ENCODE measurements at regions not wholly inside any gene's neighbourhood (a gene's known extent, or its start where the extent isn't known, plus 50 kb on each side); places are given as distances from the start of the nearest gene placed in this dataset.

DNA sequence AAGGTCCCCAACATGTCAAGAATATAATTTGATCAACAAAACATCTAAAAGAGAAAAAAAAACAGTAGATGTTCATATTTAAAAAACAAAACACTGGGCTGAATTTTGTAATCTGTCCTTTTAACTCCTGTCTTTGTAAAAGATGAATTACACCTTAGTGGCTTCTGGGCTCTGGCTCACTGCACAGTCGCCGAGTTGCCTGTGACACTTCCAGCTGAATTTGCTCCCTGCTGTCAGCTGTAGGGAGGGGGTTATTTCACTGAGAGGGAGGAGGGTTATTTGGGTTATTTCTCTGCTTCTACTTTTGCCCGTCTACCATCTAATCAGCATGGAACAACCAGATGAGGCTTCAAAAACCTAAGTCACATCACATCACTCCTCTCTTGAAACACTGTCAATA, 193.0 kb upstream of the ZC3H12A start:
- DNase-seq = no peak

DNA sequence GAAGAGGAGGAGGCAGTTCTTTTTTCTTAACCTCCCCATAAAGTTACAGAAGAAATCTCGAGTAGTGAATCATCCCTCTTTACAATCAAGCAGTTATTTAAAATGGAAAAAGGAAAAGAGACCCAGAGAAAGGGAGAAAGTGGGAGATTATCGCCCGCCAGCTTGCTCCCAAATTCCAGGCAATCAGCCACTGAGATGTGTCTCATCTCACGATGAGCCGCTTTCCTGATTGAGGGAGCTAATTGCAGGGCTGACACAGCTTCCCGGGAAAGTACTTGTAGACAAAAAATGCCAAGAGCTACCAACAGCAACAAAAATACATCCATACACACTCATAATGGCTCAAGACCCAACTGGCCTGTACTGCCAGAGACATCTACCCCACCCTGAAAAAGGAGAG, 191.6 kb upstream of the ZC3H12A start:
- DNase-seq = no peak

DNA sequence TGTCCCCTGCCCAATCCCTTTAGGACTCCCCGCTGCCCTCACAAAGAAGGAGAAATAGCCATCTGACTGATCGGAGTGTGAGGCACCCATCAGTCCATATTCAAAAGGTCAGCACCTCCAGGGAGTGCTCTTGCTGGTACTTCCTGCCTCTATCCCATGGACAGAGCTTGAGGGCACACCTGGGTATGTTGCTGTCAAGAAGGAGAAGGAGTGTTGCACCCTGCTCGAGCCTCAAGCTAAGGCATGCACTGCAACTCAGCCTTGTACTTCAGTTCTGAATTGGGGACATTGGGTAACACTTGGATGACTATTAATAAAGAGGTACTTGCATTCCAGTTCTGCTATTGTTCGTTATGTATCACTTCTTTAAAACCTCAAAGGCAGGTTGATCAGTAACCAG, 190.3 kb upstream of the ZC3H12A start:
- DNase-seq = no peak

DNA sequence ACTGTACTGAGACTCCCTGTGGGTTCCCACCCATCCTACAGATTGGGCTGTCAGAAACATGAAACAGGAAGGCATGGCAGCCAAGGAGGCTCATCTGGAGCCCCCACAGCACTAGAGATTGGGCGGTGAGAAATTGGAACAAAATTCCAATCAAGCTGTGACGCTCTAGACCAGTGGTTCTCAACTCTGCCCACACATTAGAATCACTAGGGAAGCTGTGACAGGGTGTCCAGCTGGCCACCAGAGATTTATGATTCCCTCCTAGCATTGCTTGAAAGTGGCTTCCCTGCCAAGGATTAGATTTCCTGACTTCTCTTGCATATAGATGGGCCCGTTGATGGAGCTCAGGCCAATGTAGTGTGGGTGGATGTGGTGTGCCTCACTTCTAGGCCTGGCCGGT, 187.5 kb upstream of the ZC3H12A start:
- DNase-seq = no peak

DNA sequence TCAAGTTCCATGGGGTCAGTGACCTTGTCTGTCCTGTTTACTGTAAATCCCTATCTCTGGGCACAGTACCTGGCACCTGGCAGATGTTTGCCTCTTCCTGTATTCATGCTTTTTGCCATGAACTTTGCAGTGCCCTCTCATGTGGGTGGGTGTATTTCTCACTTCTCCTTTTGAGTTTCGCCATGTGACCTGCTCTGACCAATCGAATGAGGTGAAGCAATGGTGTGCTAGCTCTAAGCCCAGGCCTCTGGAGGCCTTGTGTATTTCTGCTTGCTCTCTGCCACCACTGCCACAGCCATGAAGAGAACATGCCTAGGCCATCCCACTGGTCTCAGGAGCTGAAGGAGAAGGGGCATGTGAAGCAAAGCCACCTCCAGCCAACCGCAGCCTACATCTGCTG, 185.5 kb upstream of the ZC3H12A start:
- DNase-seq = no peak

DNA sequence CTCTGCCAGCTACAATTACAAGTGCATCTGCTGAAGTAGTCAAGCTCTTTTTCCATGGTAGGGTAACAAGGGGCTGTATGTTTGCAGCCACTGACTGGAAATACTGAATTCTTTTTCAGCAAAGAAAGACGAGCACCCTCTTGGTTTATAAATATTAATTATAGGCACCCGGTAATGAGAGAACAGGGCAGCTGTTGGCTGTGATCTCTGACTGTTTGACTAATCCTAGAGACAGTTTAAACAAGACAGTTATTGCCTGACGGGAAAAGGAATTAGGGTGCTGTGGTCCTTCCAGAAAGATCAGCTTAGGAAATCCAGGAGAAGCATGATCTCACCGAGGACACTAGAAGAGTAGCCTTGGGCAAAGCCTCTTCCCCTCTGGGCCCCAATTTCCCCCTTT, 183.7 kb upstream of the ZC3H12A start:
- DNase-seq = no peak

DNA sequence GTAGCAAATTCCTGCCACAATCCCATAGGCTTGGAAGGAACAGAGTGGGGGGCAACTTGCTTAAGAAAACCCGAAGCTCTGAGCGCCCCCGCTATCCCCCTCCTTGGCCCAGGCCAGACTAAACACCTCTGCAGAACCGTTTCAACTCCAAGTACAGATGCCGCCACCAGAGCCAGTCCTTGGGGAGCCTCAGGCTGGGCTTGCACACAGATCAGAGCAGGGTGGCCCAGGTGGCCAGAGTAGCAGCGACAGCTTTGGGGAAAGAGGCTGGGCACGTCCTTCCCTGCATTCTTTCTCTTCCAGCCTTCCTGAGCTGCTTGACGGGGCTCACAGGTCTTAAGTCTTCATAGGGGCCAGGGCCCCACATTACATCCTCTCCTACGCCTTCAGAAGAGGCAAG, 181.6 kb upstream of the ZC3H12A start:
- no peak for DNase-seq

DNA sequence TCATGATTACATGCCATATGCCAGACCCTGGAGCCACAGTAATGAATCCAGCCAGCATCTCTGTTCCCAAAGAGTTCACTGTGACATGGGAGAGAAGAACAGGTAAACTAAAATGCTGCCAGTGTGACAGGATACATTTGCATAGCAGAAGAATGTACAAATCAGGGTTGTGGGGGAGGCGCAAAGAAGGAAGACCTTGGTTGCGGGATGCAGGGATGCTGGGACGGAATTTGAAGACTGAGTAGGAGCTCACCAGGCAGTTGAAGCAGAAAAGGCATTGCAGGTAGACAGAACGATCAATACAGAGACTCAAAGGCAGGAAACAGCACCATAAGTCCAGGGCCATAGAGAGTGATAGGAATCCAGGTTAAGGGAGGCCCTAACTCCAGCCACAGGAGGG, 180.3 kb upstream of the ZC3H12A start:
- DNase-seq = no peak

DNA sequence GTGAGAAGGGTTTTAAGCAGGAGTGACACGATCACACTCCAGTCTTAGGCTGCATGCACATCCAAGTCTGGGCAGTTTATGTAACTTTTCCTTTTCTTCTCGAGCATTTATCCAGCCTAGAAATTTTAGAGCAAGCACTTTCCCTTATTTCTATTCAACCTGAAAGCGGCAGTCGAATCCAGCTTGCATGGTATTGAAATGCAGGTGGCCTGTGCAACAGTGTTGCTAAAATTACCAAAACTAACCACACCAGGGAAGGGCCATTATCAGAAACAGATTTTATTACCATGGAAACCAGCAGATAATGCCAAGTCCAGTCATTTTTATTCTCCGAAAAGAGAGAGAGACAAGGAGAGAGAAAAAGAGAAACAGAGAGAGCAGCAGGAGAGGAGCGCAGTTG, 179.9 kb upstream of the ZC3H12A start:
- no peak for DNase-seq

DNA sequence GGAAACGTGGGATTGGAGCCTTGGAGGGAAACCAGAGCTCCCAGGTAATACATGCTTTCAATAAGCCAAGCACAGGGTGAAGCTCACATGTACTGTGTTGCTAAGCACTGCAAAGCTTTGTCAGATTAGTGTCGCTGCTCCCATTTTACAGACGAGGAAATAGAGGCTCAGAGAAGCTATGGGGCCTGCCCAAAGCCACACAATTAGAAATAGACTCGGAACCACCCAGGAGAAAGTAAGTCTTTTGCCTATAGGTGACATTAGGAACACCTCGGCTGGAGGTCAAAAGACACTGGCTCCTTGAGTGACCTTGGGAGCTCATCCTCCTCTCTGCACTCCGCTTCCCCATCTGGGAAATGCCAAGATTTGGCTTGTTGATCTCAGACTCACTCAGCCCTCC, 175.6 kb upstream of the ZC3H12A start:
- no peak for DNase-seq

DNA sequence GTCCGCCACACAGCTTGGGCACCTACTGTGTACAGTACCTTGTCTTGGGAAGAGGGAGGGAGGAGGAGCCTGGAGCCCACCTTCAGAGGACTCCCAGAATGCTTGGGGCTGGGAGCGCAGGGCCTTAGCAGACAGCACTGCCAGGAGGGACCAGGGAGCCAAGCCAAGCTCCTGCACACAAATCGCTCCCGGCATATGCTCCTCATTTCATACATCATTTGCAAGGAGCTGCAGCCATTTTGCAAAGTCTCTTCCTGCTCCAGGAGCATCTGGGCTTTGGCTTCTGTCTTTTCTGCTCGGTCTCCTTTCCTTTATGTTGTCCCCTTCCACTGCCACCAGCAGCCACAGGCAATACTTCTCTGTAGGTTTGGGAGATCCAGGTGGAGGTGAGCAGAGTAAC, 175.2 kb upstream of the ZC3H12A start:
- no peak for DNase-seq

DNA sequence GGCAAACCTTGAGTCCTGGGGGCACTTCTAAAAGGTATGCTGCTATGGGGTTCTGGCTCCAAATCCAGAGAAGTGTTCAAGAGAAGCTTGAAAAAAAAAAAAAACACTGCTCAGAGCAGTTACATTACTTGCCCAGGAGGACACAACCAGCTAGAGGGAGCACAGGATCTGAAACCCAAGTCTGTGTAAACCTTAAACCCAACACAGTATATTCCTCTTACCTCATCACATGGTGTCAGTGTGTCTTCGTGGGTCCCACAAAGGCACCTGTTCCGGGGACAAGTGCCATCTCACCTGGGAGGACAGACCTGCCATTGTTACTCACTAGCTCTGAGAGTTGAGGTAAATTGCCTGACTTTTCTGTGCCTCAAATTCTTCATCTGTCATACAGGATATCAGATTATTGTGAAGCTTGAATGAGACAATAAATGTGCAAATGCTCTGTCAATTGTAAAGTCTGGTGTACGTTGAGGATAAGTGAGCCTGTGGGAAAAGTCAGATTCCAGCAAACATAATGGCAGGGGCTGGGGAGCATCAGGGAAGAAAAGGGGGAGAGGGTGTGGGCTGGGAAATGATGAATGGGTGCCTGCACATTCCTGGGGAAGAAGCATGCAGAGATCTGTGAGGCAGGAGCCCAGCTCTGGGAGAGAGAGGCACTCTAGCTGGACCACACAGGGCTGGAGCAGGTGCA, 170.4 kb upstream of the ZC3H12A start:
- DNase-seq = no peak

DNA sequence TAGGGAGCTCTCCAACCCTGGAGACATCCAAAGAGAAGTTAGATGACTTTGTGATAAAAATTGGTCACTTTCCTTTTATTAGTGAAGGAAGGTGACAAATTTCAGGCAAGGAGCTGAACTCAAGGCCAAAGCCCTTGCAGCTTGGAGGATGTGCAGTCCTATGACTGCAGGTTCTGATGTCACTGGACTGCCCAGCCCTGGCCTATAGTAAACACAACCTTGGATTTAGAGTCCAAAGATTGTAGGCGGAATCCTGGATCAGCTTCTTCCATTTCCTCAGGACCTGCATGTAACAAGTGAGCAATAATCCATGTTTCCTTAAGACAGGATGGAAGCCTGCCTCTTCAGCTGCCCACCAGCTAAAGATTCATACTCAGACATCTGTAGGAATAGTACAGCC, 169.3 kb upstream of the ZC3H12A start:
- no peak for DNase-seq

DNA sequence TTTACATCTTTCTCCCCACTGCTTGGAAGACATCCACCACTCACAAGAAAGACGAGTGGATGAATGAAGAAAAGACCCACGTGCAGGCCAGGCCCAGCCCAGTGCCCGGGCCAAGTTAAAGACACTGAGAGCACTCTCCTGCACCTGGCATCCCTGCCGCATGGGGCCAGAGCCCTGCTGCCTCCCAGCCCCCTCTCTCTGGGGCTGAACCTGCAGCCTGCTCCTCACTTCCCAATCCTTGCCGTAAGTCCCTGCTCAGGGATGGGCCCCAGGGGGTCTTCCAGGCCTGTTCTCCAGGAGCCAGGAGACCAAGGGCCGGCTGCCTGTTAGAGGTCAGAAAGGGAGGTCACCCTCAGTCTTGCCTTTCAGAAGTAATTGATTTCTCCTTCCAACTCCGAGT, 168.5 kb upstream of the ZC3H12A start:
- DNase-seq = no peak

DNA sequence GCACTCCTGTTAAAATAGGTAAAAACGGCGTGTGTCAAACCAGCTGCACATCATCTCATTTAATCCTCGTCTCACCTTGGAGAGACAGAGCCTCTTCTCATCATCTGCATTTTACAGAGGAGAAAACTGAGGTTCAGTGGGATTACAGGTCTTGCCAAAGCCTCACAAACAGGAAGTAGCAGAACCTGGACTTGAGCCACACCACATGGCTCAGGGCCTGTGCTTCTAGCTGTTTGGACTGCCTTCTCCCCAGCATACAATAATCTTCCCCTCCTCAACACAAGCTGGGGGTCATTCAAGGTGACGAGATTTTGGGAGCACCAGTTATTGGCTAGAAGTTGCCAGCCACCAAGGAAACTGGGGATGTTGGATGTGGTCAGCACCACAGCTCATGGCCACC, 167.9 kb upstream of the ZC3H12A start:
- no peak for DNase-seq

DNA sequence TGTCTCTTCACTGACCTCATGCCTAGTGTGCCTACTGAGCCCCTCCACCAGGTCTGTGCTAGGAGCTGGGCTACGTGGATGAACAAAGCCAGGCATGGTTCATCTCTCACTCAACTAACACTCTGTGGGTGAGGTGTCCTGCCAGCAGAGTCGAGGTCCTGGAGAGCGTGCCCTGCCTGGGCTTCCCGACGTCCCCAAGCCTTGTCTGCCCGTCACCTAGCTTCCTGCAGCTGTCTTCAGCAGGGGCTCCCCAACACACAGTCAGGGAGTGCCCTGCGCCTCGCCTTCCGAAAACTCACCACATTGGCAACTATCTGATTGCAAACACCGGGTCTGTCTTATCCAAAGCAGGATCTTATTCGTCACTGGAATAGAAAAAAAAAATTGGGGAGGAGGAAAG, 167.5 kb upstream of the ZC3H12A start:
- DNase-seq = no peak

DNA sequence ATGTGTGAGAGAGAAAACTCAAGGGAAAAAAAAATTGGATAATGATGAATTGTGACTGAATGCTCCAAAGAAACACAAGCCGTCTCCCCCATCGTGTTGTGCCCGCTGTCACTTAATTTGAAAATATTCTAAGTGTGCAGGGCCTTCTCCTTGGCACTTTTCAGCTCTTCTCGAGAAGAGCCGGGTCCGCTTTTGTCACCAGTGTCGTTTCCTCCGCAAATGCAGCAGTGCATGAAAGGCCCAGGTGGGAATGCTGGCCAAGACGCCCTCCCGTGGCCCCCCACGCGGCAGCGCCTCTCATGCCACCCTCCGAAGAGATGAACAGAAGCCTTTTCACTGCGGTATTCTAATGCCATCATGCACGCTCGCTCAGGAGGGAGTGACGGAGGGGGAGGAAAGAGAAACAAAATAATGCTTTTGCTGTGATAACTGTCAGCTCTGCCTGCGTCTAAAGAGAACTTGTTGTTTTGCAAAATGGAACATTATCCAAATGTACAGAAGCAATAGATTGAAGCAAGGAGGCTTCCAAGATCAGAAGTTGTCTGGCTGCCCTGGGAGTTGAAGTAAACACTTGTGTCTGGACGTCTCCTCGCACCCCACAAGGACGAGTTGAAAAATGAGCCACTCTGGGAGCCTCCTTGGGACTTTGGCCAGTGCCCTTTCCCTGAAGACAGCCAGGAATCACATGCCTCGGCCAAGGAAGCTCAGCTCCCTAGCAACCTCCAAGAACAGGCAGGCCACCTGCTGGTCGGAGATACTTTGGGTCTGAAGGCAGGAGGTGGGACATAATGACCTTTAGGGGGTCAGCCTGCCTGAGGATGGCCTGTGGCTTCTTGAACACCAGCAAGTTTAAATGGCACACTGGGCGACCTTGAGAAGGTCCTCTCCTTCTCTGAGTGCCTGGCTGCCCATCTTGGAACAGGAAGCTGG, 166.1 kb upstream of the ZC3H12A start:
- DNase-seq = no peak

DNA sequence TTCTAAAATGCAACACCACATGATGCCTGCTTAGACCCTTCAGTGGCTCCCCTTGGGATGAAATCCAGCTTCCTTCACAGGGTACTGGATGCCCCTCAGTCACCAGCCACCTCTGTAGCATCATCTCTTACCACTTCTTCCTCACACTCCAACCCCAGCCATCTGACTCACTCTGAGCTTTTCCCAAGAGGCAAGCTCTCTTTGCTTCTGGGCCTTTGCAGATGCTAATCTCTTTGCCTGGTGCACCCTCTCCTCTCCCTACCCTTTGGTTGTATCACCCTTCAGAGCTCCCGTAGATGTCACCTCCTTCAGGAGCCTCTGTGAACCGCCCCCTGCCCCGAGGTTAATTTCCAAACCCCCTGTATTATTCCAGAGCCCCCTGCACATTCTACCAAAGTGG, 164.8 kb upstream of the ZC3H12A start:
- no peak for DNase-seq

DNA sequence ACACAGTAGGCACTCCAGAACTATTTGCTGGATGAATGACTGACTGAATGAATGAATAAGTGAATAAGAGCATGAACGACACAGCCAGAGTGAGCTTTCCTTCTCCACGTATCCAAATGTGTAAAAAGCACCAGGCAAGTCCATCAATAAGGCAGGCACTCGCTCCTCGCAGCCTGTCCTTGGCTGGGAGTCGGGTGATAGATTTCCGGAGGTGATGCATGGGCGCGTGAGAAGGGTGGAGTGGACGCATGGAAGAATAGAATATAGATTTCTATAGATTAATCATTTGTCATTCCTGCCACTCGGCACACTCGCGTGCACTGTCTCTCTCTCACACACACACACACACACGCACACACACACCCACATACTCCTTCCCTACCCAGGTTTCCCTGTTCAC, 164.3 kb upstream of the ZC3H12A start:
- no peak for DNase-seq

DNA sequence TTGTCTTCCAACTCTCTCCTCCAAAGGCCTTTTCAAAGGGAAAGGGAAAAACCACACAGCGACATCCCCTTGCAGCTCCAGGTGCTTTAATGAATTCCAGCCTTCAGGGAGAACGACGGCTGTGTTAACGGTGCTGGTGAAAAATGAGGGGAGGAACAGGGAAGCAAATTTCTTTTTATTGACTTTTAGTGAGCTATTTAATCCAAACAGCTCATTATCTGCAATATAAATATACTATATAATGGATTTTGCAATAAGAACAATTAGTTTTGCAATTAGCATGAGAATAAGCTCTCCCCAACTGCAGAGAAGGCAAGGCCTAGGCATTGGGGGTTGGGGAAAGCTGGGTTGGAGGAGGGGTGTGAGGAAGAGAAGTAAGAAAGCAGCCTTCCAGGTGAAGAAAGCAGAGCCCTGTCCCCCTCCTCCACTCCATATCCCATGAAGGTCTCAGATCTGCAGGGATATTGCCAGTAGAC, 159.0 kb upstream of the ZC3H12A start:
- no peak for DNase-seq

DNA sequence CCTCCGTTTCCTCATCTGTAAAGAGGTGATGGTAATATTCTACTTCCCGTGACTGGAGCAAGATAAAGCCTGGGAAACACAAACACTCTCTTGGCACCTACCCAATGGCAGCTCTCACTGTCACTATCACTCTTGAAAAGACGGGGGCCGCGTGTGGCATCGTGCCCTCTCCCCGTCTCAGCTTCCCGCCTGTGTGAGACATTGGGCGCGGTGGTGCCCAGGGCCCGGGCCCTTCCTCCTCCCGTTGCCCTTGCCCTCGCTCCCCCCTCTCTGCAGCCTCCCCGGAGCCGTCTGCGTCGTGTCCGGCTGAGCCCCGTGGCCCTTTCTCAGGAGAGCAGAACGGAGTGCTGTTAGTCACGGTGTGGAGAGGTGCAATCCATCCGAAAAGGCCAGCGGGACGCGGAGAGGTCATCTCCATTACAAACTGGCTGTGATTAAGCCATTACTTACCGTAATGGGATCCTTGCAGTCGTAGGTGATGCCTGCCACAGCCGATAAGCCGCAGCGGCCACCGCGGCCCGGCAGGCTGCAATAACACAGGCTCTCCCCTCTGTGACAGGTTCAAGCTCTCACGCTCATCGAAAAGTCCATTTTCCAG, 156.4 kb upstream of the ZC3H12A start:
- DNase-seq = no peak

DNA sequence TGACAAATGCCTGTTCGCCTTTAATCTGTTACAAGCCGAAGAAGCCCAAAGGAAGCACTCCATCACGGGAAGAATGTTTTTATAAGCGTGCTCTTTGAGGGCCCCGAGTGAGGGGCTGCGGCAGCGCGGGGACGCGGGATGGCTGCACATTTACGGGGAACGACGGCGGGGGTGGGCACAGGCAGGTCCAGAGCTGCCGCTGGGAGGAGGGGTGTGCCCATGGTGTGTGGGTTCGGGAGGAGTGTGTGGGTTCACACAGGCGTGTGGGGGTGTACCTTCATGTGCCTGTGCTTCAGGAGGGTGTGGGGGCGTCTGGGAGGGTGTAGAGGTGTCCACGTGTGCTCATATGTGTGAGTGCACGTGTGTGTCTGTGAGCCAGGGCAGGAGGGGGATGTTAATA, 155.9 kb upstream of the ZC3H12A start:
- DNase-seq = no peak

DNA sequence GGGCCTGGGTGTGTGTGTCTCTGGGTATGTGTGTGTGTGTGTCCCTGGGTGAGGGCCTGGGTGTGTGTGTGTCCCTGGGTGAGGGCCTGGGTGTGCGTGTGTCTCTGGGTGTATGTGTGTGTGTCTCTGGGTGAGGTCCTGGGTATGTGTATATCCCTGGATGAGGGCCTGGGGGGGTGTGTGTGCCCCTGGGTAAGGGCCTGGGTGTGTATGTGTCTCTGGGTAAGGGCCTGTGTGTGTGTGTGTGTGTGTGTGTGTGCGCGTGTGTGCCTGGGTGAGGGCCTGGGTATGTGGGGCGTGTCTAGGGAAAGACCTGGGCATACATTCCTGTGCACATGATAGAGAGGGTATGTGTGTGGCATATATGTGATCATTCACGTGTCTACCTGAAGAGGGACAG, 155.1 kb upstream of the ZC3H12A start:
- DNase-seq = no peak

All from skin of body (tissue), 1 donor.